Erythroblast (primary cell): ENCODE measurements at regions not wholly inside any gene's neighbourhood (a gene's known extent, or its start where the extent isn't known, plus 50 kb on each side); places are given as distances from the start of the nearest gene placed in this dataset.

ENCODE experiments used
- GATA1 ChIP-seq: IDR thresholded peaks from 2 replicates; pipeline ENCODE4 v1.6.1; 2011; ENCODE audit warnings: low read depth, mild to moderate bottlenecking, control low read depth, low read length, moderate library complexity
- POLR2A ChIP-seq: IDR thresholded peaks from 2 replicates; pipeline ENCODE4 v1.6.1; 2011; ENCODE audit warnings: mild to moderate bottlenecking, low read length

DNA sequence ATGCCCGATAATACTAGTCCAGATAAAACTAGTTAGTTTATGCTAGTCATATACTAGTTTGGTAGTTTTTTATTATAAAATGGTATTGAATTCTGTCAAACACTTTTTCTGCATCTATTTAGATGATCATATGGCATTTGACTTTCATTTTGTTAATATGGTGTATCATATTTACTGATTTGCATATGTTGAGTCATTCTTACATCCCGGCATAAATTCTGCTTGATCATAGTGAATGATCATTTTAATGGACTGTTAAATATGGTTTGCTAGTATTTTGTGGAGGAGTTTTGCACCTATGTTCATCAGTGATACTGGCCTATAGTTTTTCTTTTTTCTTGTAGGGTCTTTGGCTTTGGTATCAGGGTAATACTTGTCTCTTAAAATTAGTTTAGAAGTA, 365.6 kb downstream of the TAF11L14 start:
- TF ChIP-seq POLR2A (no peak), GATA1 (no peak)
